NCI-H748 treated with DMSO at 0.1 percent for 48 hours (cell line): ENCODE measurements at regions not wholly inside any gene's neighbourhood (a gene's known extent, or its start where the extent isn't known, plus 50 kb on each side); places are given as distances from the start of the nearest gene placed in this dataset.
"Not testable (repeated sequence)": the region's sequence is repeated elsewhere in the genome, so short reads cannot be mapped to it uniquely, and the experiment has no call there.

ENCODE experiments used
- DNase-seq: peaks from one replicate; lab custom pipeline; 2025; lab: John Stamatoyannopoulos, UW

DNA sequence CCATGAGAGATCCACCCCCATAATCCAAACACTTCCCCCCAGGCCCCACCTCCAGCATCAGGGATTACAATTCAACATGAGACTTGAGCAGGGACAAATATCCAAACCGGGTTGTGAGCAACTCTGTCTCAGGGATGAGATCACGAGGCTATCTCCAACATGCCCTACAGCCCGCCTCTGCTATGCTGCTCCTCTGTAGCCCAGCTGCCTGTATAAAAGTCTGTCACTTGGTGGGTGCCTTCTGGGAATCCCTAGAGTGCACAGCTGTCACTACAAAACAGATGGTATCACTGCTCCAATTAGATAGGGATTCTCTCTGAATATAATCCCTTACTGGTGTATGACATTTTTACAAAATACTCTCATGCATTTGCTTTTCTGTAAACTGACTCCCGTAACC is 114.9 kb upstream of the NANOS1 start:
- DNase-seq: no peak

DNA sequence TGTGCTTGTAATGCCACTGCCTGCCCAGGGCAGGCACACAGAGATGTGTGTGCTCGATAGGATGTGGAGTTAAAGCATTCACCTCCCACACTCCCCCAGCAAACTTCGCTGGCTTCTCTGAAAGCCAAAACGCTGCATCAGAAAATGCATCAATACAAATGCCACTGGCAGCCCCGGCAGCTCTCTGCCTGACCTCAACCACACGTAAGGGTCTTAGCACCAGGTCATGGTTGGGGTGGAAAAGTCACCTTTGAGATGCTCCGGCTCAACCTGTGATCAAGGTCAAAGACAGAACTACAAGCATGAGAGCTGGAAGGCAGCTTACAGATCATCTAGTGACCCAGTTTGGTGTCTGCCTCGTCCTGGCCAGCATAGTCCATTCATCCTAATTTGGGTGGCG is 114.4 kb upstream of the NANOS1 start:
- no peak for DNase-seq

DNA sequence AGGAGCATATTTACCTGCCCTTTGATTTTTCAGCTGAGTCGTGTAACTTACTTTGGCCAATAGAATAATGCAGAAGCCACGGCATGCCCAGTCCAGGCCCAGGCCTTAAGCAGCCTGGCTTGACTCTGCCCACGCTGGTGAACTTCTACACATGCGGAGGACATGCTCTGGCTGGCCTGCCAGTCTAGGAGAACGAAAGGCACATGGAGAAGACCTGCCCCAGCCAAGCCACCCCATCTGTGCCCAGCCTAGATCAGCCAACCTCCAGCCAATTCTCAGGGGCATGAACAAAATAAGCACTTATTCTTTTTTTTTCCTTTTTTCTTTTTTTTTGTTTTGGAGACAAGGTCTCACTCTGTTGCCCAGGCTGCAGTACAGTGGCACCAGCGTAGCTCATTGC is 112.7 kb upstream of the NANOS1 start:
- no peak for DNase-seq

DNA sequence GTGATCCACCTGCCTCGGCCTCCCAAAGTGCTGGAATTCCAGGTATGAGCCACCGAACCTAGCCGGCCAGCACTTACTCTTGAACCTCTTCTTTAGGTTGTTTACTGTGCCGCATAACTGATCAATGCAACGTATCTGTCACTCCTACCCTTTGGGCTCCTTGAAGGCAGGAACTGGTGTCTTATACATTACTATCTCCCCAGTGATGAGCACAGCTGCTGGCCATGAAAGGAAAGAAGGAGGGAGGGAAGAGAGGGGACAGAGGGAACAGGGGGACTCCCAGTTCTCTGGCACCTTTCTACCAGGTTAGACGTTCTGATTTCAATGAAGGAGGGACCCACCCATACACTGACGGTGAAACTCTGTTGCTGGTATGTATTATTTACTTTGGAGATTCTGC is 111.8 kb upstream of the NANOS1 start:
- DNase-seq: no peak

DNA sequence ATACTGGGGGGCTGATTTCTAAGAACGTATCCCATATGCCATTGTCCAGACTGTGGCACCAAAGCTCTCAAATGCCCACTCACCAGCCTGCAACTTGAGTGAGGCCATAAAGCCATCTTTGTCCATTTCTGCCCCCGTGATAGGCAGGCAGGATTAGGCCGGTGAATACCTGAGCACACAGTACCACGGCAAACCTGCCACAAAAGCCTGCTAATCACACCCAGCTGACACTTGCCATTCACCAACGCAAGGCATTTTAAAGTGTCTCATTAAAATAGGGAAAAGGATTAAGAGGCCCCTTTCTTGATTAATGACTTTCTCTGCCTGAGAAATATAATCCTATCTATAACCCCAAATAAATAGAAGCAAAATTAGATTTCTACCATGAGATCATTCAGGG is 111.4 kb upstream of the NANOS1 start:
- no peak for DNase-seq

DNA sequence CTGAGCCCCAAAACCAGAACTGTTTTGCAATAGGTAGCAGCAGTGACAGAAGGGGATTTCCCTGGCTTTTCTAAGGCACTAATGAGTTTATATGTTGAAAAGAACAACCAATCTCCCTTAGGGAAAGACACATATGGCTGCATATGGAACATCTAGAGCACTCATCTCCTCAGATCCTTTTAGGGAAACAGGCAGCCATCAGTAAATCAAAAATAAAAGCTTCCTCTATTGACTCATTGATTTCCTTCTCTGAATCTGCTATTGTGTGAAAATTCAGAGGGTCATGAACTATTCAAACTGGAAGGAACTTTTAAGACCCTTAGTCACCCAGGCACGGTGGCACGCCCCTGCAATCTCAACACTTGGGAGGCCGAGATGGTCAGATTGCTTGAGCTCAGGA is 110.9 kb upstream of the NANOS1 start:
- no peak for DNase-seq

DNA sequence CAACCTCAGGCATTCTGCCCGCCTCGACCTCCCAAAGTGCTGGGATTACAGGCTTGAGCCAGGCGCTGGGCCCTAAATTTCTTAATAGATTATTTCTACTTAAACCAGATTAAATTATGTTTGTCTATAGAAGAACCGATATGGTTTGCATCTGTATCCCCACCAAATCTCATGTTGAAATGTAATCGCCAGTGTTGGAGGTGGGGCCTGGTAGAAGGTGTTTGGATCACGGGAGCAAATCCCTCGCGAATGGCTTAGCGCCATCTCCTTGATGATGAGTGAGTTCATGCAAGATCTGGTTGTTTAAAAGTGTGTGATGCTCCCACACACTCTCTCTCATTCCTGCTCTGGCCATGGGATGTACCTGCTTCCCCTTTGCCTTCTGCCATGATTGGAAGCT is 109.3 kb upstream of the NANOS1 start:
- no peak for DNase-seq

DNA sequence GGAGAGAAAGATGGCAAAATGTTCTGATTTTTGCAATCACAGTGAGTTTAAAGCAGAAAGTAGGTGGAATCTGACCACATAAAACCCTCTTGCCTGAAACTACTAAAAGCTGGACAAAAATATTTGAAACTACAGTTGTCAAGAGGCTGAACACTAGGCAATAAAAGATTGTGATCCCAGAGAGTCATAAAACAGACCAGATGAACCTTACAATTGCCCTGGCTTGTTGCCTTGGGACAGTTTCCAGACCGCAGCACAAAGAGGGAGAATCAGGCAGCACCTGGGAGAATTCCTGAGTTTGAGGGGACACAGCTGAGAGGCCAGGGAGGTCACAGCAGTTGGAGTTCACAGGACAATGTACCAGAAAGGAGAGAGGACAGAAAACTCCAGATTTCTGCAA is 107.3 kb upstream of the NANOS1 start:
- DNase-seq: no peak

DNA sequence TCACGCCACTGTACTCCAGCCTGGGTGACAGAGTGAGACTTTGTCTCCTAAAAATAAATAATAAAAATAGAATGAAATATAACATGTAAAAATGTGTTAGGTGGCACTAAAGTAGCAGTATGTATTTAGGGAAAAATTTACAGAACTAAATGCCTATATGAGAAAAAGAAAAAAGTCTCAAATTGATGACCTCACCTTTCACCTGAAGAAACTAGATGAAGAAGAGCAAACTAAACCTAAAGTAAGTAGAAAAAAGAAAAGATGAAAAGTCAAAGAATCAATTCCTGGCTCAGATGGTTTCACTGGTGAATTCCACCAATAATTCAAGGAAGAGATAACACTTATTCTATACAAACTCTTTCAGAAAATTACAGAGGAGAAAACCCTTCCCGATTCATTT is 106.5 kb upstream of the NANOS1 start:
- DNase-seq: no peak

DNA sequence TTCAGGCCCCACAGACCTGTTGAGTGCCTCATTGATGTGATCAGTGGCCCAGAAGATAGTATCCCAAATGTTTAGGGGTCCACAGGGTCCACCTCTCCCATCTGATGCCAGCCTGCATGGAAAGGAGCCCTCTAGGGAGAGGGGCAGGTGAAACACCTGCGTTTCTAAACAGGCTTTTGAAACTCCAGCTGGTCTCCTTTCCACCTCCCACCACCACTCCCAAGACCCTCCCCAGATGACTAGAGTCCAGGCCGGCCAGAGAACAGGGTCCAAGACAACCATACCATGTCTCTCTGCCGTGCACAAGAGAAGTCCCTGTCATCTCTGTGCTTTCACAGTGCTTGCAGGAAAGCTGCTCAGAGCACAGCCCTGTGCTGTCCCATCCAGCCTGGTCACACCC is 105.0 kb upstream of the NANOS1 start:
- no peak for DNase-seq

DNA sequence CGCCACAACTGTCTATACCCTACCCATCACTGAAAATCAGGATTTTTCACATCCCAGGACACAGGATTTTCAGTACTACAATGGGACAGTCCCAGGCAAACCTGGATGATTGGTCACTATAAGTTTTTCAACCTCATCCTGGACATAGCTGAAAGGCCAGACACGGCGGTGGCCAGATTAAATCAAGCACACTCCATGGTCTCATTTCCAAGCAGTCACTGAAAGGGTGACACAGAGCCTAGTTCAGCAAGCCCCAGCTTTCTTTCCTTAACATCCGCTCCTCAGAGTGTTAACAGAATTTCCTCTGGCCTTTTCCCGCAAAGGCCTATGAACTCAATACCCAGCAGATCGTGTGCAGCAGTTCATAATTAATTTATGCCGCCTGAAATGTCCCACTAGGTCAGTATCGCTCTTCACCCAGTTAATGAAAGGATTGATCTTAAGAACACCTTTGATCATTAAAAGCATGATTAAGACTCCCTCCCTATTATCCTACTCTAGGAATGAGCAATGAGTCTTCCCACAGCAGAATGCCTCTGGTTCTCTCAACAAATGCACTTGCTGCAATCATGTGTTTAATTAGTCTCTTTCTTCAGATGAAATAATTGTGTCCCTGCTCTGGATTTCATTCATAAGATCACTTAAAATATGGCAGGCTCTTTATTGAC is 104.0 kb upstream of the NANOS1 start:
- no peak for DNase-seq

DNA sequence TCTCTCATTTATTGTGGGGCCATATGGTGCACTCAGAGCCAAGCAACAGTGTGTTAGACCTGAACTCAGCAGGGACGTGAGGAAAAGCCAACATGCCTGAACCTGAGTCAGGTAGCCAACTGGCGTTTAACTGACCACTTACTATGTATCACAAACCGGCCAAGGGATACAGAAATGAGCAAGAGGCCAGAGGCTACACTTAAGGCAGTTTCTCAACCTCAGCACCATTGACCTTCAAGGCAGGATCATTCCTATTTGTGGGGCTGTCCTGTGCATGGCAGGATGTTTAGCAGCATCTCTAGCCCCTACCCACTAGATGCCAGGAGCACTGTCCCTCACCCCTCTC is 103.5 kb upstream of the NANOS1 start:
- DNase-seq: no peak

DNA sequence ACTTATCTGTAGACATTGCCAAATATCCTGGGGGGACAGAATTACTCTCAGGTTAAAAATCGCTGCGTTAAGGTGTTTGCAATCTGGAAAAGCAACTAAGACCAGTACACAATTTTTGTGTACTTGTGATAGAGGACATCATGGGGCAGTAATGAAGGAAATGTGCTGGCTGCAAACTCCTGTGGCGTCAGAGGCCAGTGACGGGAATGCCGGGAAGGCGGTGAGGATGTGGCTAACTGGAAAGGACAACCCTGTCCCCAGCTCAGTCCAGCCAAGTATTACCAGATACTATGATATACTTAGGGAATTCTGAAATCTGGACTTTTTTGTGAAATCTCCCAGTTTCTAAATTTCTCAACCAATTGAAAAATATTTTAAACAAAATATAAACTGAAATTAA is 103.1 kb upstream of the NANOS1 start:
- DNase-seq: no peak

DNA sequence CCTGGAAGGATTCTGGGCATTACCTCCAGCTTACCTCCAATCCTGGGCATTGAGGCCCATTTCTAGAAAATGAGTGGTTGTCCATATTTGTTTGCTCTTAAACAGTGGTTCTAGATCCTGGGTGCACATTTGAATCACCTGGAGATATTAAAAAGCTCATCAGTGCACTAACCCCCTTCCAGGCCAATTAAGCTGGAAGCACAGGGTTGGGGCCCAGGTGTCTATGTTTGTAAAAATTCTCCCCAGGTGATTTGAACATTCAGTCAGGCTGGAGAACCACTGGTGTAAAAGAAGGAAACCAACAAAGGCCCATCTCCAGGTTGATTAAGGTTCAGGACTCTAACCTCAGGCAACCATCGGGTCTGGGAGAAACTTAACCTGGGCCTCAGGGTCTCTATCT is 102.6 kb upstream of the NANOS1 start:
- DNase-seq: no peak

DNA sequence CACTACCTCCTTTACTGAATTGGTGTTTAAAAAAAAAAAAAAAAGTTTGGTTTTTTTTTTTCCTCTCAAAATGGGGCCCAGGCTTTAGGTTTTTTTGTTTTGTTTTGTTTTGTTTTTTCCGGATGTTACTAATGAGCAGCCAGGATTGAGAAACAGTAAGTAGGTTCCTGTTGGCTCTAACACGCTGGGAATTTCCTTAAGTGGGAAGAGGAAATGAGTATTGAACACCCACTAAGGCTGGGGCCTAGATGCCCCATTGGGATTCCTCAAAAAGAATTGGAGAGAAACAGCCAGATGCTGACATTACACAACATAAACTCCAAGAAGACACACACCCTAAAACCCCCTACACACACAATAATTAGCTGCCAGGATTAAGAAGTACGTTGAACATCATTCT is 102.2 kb upstream of the NANOS1 start:
- no peak for DNase-seq

DNA sequence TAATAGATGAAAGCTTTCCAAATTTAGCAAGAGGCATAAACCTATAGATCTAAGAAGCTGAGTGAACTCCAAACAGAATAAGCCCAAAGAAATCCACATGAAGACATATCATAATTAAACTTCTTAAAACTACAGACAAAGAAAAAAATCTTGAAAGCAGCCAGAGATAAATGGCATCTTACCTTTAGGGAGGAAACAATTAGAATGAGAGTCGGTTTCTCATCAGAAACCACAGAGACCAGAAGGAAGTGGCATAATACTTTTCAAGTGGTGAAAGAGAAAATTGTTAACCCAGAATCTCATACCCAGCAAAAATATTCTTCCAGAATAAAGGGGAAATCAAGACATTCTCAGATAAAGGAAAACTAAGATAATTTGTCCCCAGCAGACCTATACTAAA is 98.9 kb upstream of the NANOS1 start:
- DNase-seq: no peak

DNA sequence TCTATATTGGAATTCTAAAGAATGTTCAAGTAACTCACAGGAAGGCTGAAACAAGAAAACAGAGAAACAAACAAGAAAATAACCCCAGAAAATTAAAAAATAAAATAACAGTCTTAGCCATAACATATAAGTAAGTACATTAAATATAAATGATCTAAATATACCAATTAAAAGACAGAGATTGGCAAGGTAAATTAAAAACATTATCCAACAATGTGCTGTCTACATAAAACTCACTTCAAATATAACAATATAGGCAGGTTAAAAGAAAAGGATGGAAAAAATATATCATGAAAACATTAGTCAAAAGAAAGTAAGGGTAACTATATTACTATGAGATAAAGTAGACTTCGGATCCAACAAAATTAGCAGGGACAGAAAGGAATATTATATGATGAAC is 98.1 kb upstream of the NANOS1 start:
- no peak for DNase-seq

DNA sequence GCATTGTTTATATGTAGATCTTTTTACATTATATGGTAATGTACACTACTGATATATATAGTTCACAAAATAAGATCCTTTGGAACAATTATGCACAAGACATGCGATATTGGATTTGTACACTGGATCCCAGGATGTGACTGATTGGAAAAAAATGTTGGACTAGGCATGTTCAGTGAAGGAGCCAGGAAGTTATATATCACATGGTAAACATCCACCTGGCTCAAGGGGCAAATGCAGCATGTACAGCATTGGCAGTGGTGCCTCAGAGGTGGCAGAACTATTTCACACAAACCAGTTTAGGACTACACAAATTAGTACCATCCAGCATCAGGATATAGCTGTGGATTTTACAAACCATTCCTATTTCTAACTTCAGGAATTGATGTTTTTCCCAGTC is 97.4 kb upstream of the NANOS1 start:
- not testable (repeated sequence) for DNase-seq

DNA sequence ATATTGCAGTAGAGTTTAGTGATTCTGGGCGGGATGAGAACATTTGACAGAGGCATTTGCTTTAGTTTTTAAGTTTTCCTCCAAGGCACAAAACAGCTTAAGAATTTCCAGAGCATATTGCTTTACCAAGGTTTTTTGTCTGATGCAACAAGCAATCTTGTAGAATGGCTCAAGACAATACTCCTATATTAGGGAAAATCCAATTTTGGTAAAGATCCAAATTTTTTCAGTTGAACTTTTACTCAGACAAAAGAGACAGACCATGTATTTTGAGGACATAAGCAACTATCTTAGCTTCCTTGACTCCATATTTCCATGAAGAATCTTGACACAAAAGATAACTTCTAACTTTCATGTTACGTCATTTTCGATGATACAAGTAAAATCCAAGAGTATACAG is 92.3 kb upstream of the NANOS1 start:
- no peak for DNase-seq

DNA sequence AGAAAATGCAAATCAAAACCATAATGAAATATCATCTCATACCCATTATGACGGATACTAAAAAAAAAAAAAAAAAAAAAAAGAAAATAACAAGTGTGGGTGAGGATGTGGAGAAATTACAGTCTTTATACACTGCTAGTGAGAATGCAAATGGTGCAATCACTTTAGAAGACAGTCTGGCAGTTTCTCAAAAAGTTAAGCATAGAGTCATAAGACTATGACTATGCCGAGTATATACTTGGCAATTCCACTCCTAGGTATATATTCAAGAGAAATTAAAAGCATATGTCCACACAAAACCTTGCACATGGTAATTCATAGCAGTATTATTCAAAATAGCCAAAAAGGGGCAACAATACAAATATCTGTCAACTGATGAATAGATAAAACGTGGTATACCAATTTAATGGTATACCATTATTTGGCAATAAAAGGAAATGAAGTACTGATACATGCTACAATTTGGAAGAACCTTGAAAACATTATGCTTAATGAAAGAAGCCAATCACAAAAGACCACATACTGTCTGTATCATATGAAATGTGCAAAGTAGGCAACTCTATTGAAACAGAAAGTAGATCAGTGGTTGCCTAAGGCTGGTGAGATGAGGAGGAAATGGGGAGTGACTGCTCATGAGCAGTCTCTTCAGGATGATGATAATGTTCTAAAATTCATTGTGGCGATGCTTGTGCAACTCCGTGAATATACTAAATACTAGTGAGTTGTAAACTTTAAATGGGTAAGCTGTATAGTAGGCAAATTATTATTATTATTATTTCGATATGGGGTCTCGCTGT is 90.1 kb upstream of the NANOS1 start:
- DNase-seq: no peak

DNA sequence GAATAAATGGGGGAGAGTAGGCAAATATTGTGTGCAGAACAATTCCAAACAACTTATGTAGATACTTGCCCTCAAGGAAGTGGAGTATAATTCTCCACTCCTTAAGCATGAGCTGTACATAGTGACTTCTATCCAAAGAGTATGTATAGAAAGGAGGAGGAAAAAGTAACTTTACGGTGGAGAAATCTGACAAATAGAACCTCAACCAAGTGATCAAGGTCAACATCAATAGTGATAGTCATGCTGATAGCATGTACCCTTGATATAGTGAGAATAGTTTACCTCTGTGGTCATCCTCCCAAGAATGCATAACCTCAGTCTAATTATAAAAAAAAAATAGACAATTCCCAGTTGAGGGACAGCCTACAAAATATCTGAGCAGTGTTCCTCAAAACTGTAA is 89.1 kb upstream of the NANOS1 start:
- no peak for DNase-seq

DNA sequence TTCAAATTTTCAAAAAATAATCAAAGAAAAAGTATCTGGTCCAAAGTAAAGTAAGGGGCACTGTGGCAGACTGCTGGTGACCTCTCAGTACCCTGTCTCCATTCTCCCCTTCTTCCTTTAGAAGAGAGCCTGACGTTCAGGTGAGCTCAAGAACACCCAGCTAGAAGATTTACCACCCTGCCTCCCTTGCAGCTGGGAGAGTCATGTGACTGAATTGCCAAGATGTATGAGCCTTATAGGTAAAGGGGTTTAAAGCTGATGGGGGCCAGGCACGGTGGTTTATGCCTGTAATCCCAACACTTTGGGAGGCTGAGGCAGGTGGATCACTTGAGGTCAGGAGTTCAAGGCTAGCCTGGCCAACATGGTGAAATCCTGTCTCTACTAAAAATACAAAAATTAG is 86.3 kb upstream of the NANOS1 start:
- DNase-seq: no peak

DNA sequence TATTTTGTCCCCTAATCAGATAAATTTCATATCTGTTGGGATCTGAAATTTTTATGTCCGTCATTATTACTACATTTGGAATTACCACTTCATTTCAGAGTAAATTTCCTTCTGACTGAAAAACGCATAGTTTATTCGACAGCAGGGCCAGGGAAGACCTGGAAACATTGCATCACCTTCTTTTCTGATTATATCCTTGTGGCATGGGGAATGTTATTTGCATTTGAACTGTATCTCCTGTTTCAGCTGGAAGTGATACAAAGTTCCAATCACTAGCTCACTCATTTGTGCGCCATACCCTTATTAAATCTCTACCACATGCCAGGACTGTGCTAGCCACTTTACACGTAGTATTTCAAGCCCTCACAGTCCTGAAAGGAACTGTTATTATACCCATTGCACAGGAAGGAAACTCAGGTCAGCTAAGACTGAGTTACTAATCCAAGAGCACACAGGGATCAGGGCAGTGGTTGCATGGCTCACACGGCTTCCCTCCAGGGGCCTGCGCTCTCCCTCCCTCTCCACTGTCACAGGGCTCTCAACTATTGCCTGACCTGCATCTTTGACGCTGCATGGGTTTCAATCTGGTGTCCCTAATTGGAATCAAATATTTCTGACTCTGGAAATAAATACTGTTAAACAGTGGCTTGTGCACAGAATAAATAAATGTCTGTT is 84.4 kb upstream of the NANOS1 start:
- no peak for DNase-seq

DNA sequence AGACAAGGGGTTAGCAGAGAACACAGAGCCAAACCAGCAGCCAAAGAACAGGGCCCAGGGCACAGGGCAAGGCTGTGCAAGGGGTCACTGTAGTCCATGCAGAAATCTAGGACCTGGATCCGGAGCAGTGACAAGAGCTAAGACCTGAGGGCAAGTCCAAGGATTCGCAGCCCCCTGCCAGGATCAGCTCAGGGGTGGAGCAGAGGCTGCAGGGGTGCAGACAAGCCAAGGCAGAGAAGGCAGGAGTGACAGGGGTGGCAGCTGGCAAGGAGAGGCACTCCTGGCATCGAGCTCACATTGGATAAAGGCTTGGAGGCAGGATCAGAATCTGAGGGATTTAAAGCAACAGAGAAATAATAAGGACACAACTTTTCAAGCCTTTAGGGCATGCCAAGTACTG is 80.7 kb upstream of the NANOS1 start:
- no peak for DNase-seq
